ENCODE measurements at regions not wholly inside any gene's neighbourhood (a gene's known extent, or its start where the extent isn't known, plus 50 kb on each side); places are given as distances from the start of the nearest gene placed in this dataset.

- TF ChIP-seq POLR2AphosphoS5 (IDR thresholded peaks at IDR 0.05) (no peak), CTCF (IDR thresholded peaks at IDR 0.05) (no peak), POLR2A (IDR thresholded peaks at IDR 0.05) (no peak)
These were observed 245.1 kb upstream of the ARHGAP42 start for GRCh38 chr11:100442017-100442416.
